Kidney (tissue), 13 donors: ENCODE measurements at regions not wholly inside any gene's neighbourhood (a gene's known extent, or its start where the extent isn't known, plus 50 kb on each side); places are given as distances from the start of the nearest gene placed in this dataset.

Experiments used
- DNase-seq, 5 donors: peaks; one replicate each; pipeline ENCODE4 v3.0.0-alpha.2; 2013 to 2020
- FAIRE-seq: peaks from 2 replicates; lab custom pipeline; 2012; peaks lifted over from hg19 to GRCh38; lab: Jason Lieb, UNC
- H3K27ac ChIP-seq, 2 donors: one replicate each; pipeline ENCODE4 v1.7.0; 2013; ENCODE audit warnings: low read depth in 2 of 2, low read length in 2 of 2, inconsistent platforms in 1 of 2
- H3K27me3 ChIP-seq: one replicate; pipeline ENCODE4 v1.7.1; 2013; ENCODE audit warnings: low read length, inconsistent platforms; ENCODE audit not compliant: control insufficient read depth, insufficient read depth
- H3K36me3 ChIP-seq, 3 donors: one replicate each; pipeline versions ENCODE4 v1.7.0 to v1.7.1; 2013; ENCODE audit warnings: low read length in 3 of 3, control low read depth in 1 of 3, inconsistent platforms in 1 of 3; ENCODE audit not compliant: insufficient read depth in 3 of 3, control insufficient read depth in 2 of 3
- H3K4me1 ChIP-seq, 3 donors: one replicate each; pipeline versions ENCODE4 v1.7.0 to v1.7.1; 2013; ENCODE audit warnings: low read length in 3 of 3, inconsistent platforms in 1 of 3, low read depth in 1 of 3; ENCODE audit not compliant: control insufficient read depth in 2 of 3, insufficient read depth in 2 of 3
- H3K4me3 ChIP-seq, 3 donors: one replicate each; pipeline versions ENCODE4 v1.7.0 to v1.8.1; 2013; ENCODE audit warnings: low read length in 3 of 3, control low read depth in 1 of 3, inconsistent platforms in 1 of 3
- H3K9ac ChIP-seq, 3 donors: one replicate each; pipeline versions ENCODE4 v1.7.0 to v1.7.1; 2013; ENCODE audit warnings: low read length in 3 of 3, control low read depth in 1 of 3, inconsistent platforms in 1 of 3
- H3K9me3 ChIP-seq, 3 donors: one replicate each; pipeline versions ENCODE4 v1.7.0 to v1.7.1; 2013; ENCODE audit warnings: low read length in 3 of 3, control low read depth in 1 of 3, inconsistent platforms in 1 of 3; ENCODE audit not compliant: control insufficient read depth in 2 of 3, insufficient read depth in 1 of 3
- intact Hi-C: fragments of 100-400 bp; cut with DNase I; formaldehyde crosslinking; loops from one replicate; pipeline ENCODE4 v1.11.1; 2022
- TF ChIP-seq, protein P1 (sequence below): IDR thresholded peaks from 3 replicates; pipeline ENCODE4 v1.5.1; 2012; ENCODE audit warnings: mild to moderate bottlenecking, moderate library complexity, borderline replicate concordance; ENCODE audit not compliant: insufficient read depth; ENCODE audit errors: extremely low read depth
- donor health status: control.
- donor health status: control.
- donor health status: control.
- donor health status: control.
- donor health status: control.
- donor health status: DM: yes; HTN: yes; CAD: no.
- donor health status: Normal renal cell carcinoma (clear cell type).

DNA sequence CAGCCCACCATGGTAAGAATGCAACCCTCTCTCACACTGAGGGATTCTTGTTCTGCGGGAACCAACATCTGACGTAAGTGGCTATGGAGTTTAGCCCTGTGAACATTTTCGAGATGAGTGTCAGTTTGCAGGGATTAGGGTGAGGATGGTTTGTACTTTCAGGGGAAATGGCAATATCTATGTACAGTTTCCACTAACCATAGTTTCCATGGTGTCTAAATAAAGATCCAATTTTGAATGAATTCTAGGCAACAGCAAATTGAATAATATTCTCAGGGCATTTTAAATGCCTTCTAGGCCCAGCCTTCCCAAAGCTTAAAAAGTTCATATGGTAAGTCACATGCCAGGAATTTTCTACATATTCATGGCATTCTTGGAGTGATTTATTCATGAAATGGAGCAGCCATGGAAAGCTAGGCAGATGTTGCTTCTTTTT, 105.4 kb upstream of the MMADHC start:
- FAIRE-seq = no peak
- H3K27ac ChIP-seq = no peak overlapping the region
- H3K9me3 ChIP-seq = no peaks in the 10 kb centered on the region
- no peak overlapping the region for H3K9ac ChIP-seq
- no peak overlapping the region for H3K4me3 ChIP-seq
- no peaks in the 10 kb centered on the region for H3K4me1 ChIP-seq
- TF ChIP-seq, protein P1, sequence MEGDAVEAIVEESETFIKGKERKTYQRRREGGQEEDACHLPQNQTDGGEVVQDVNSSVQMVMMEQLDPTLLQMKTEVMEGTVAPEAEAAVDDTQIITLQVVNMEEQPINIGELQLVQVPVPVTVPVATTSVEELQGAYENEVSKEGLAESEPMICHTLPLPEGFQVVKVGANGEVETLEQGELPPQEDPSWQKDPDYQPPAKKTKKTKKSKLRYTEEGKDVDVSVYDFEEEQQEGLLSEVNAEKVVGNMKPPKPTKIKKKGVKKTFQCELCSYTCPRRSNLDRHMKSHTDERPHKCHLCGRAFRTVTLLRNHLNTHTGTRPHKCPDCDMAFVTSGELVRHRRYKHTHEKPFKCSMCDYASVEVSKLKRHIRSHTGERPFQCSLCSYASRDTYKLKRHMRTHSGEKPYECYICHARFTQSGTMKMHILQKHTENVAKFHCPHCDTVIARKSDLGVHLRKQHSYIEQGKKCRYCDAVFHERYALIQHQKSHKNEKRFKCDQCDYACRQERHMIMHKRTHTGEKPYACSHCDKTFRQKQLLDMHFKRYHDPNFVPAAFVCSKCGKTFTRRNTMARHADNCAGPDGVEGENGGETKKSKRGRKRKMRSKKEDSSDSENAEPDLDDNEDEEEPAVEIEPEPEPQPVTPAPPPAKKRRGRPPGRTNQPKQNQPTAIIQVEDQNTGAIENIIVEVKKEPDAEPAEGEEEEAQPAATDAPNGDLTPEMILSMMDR = no peak
- DNase-seq = peak in 1 of 5 donors; percentile 39
- intact Hi-C loops = no loop called here
- no peaks in the 10 kb centered on the region for H3K36me3 ChIP-seq
- H3K27me3 ChIP-seq = no peaks in the 10 kb centered on the region

DNA sequence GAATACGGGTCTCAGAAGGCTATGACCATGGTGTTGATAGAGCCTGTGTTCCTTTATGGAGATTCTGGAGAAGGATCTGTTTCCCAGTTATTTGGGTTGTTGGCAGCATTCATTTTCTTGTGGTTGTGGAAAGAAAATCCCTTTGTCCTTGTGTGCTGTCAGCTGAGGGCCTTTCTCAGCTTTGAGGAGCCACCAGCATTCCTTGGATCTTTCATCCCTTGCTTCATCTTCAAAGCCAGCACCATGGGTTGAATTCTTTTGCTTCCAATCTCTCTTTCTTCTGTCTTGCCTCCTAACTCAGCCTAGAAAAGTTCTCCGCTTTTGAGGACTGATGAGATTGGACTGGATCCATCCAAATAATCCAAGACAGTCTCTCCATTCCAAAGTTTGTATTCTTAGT, 103.2 kb upstream of the MMADHC start:
- Histone ChIP-seq H3K36me3 (no peaks in the 10 kb centered on the region), H3K9ac (no peak overlapping the region), H3K9me3 (no peaks in the 10 kb centered on the region), H3K4me1 (no peaks in the 10 kb centered on the region), H3K27me3 (no peaks in the 10 kb centered on the region), H3K4me3 (no peak overlapping the region), H3K27ac (no peak overlapping the region)
- intact Hi-C loops = no loop called here
- TF ChIP-seq, protein P1 = no peak
- FAIRE-seq (no peak), DNase-seq (no peak)

DNA sequence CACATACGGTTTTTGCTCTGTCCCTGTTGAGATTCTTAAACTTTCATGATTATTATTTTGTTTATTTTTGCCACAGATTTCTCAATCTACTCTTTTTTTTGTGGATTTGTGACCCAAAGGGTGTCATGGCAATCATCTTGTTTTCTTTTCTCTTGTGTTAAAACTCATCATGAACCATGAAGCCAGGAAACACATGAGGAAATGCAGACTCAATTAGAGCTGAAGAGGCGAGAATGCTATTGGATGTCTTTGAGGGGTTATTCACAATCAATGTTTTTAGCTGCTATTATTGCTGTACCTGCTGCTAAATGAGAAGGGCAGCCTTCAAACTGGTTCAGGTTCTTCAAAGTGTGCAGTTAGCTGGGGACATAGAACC, 99.5 kb upstream of the MMADHC start:
- H3K4me3 ChIP-seq = no peak overlapping the region
- H3K4me1 ChIP-seq = no peaks in the 10 kb centered on the region
- H3K36me3 ChIP-seq = no peaks in the 10 kb centered on the region
- no peak overlapping the region for H3K27ac ChIP-seq
- TF ChIP-seq, protein P1 = no peak
- FAIRE-seq (no peak), DNase-seq (no peak)
- no peak overlapping the region for H3K9ac ChIP-seq
- intact Hi-C loops = no loop called here
- no peaks in the 10 kb centered on the region for H3K27me3 ChIP-seq
- H3K9me3 ChIP-seq = no peaks in the 10 kb centered on the region
